ENCODE measurements at regions not wholly inside any gene's neighbourhood (a gene's known extent, or its start where the extent isn't known, plus 50 kb on each side); places are given as distances from the start of the nearest gene placed in this dataset.

GRCh38 chr3:171956181-171956683, 83.1 kb upstream of the FNDC3B start:
- TF ChIP-seq POLR2A (IDR thresholded peaks at IDR 0.05) (no peak), CTCF (IDR thresholded peaks at IDR 0.05) (no peak)
- Histone ChIP-seq H3K27ac (no peak overlapping the region), H3K9me3 (no peaks in the 10 kb centered on the region), H3K4me3 (replicated peaks in 1 of 3) (no peak overlapping the region), H3K27me3 (no peaks in the 10 kb centered on the region), H3K4me1 (peaks cover 5 to 6% of the 10 kb centered on the region in 2 donors), H3K36me3 (no peaks in the 10 kb centered on the region)
- intact Hi-C loops (cut with DNase I), result no loop called here
- WGBS, 2 donors, result 65 to 74% methylated on average over 13 of the region's 13 CpGs
- DNase-seq, result no peak

- intact Hi-C loops (cut with DNase I), result no loop called here
- H3K27ac ChIP-seq, result no peak overlapping the region
- no peaks in the 10 kb centered on the region for H3K27me3 ChIP-seq
- peaks cover 5 to 6% of the 10 kb centered on the region in 2 donors for H3K4me1 ChIP-seq
- WGBS, 2 donors, result 66 to 73% methylated on average over 2 of the region's 2 CpGs
- no peak overlapping the region for H3K4me3 ChIP-seq (replicated peaks in 1 of 3)
- no peaks in the 10 kb centered on the region for H3K9me3 ChIP-seq
- H3K36me3 ChIP-seq, result no peaks in the 10 kb centered on the region
- no peak for TF ChIP-seq POLR2A (IDR thresholded peaks at IDR 0.05)
- no peak for TF ChIP-seq CTCF (IDR thresholded peaks at IDR 0.05)
- DNase-seq, result no peak
Measured at GRCh38 chr3:171956705-171957104, 82.7 kb upstream of the FNDC3B start.

- DNase-seq, result no peak
- intact Hi-C loops (cut with DNase I), result no loop called here
- Histone ChIP-seq H3K27ac (no peak overlapping the region), H3K4me1 (peaks cover 5 to 6% of the 10 kb centered on the region in 2 donors), H3K36me3 (no peaks in the 10 kb centered on the region), H3K27me3 (no peaks in the 10 kb centered on the region), H3K9me3 (no peaks in the 10 kb centered on the region), H3K4me3 (replicated peaks in 1 of 3) (no peak overlapping the region)
- TF ChIP-seq CTCF (IDR thresholded peaks at IDR 0.05), result no peak
- TF ChIP-seq POLR2A (IDR thresholded peaks at IDR 0.05), result no peak
- WGBS, 2 donors, result 86 to 93% methylated on average over 10 of the region's 10 CpGs
Measured at GRCh38 chr3:171959532-171960089, 79.8 kb upstream of the FNDC3B start.

GRCh38 chr3:171960159-171960558, 79.2 kb upstream of the FNDC3B start:
- H3K36me3 ChIP-seq, result no peaks in the 10 kb centered on the region
- H3K4me1 ChIP-seq, result peaks cover 5 to 6% of the 10 kb centered on the region in 2 donors
- H3K9me3 ChIP-seq, result no peaks in the 10 kb centered on the region
- H3K4me3 ChIP-seq (replicated peaks in 1 of 3), result no peak overlapping the region
- 86 to 88% methylated on average over 4 of the region's 4 CpGs for WGBS, 2 donors
- intact Hi-C loops (cut with DNase I), result no loop called here
- no peak for DNase-seq
- no peaks in the 10 kb centered on the region for H3K27me3 ChIP-seq
- no peak overlapping the region for H3K27ac ChIP-seq
- TF ChIP-seq CTCF (IDR thresholded peaks at IDR 0.05), result no peak
- no peak for TF ChIP-seq POLR2A (IDR thresholded peaks at IDR 0.05)

- no peak overlapping the region for H3K27ac ChIP-seq
- DNase-seq, result no peak
- intact Hi-C loops (cut with DNase I), result no loop called here
- TF ChIP-seq CTCF (IDR thresholded peaks at IDR 0.05) (no peak), POLR2A (IDR thresholded peaks at IDR 0.05) (no peak)
- H3K9me3 ChIP-seq, result no peaks in the 10 kb centered on the region
- H3K4me3 ChIP-seq (replicated peaks in 1 of 3), result no peak overlapping the region
- no peaks in the 10 kb centered on the region for H3K27me3 ChIP-seq
- no peaks in the 10 kb centered on the region for H3K36me3 ChIP-seq
- H3K4me1 ChIP-seq, result peaks cover 3 to 6% of the 10 kb centered on the region in 2 donors
- WGBS, 2 donors, result 90 to 94% methylated on average over 7 of the region's 7 CpGs
Measured at GRCh38 chr3:171962137-171962720, 77.1 kb upstream of the FNDC3B start.

Data from thyroid gland (tissue), 4 donors.